ENCODE measurements at regions not wholly inside any gene's neighbourhood (a gene's known extent, or its start where the extent isn't known, plus 50 kb on each side); places are given as distances from the start of the nearest gene placed in this dataset.

- intact Hi-C loops (cut with micrococcal nuclease), result no loop called here
- dilution Hi-C loops (cut with HindIII; ENCODE audit: low sequenced_read_pairs, unreplicated experiment), result no loop called here
- no peak overlapping the region for H2BK5ac ChIP-seq (ENCODE audit: low read depth, low read length, poor library complexity, severe bottlenecking)
- H3K56ac ChIP-seq (ENCODE audit: extremely low read depth, insufficient read depth, low read length), result no peak overlapping the region
- BruUV-seq (replicated peaks), result no TSS peak
- H3K14ac ChIP-seq (replicated peaks; ENCODE audit: low read depth, low read length), result no peak overlapping the region
- H4K8ac ChIP-seq (ENCODE audit: low read depth in 2 of 2, low read length in 2 of 2), result no peak overlapping the region
- no peak overlapping the region for H2BK120ac ChIP-seq (ENCODE audit: low read depth, low read length)
- no peak for DNase-seq
- 58% methylated on average over 7 of the region's 13 CpGs; no CpG with 5 or more reads in 1 of the 2 experiments for WGBS, 2 experiments (ENCODE audit: extremely low coverage in 2 of 2, insufficient read length in 1 of 2)
- no peak overlapping the region for H3K23ac ChIP-seq (ENCODE audit: low read depth, low read length)
- H3K9me3 ChIP-seq (ENCODE audit: control insufficient read depth, insufficient read depth, low read length), result peaks cover 24% of the 10 kb centered on the region
- H4K91ac ChIP-seq (ENCODE audit: insufficient read depth, low read depth, low read length), result no peak overlapping the region
- H4K5ac ChIP-seq (ENCODE audit: low read depth, low read length), result no peak overlapping the region
- TF ChIP-seq CEBPB (IDR thresholded peaks at IDR 0.05; ENCODE audit: low read depth, low read length), result no peak
- TF ChIP-seq NFE2L2 (IDR thresholded peaks at IDR 0.05; ENCODE audit: low read depth, low read length), result no peak
- no peak for TF ChIP-seq MAFK (IDR thresholded peaks at IDR 0.05; ENCODE audit: low read depth, low read length)
- TF ChIP-seq SMC3 (IDR thresholded peaks at IDR 0.05; ENCODE audit: low read depth, low read length), result no peak
- TF ChIP-seq USF2 (IDR thresholded peaks at IDR 0.05; ENCODE audit: low read depth, low read length), result no peak
- TF ChIP-seq POLR2A (IDR thresholded peaks at IDR 0.05; ENCODE audit: low read depth, low read length), result no peak
- no peak for TF ChIP-seq RFX5 (IDR thresholded peaks at IDR 0.05; ENCODE audit: low read depth, low read length)
- TF ChIP-seq FOS (IDR thresholded peaks at IDR 0.05; ENCODE audit: low read depth, low read length), result no peak
- no peak for TF ChIP-seq RAD21 (IDR thresholded peaks at IDR 0.05; ENCODE audit: low read length)
- no peak for TF ChIP-seq BHLHE40 (IDR thresholded peaks at IDR 0.05; ENCODE audit: low read depth, low read length)
- CTCF ChIA-PET, result no interaction called here
- H3K27me3 ChIP-seq (ENCODE audit: control insufficient read depth, insufficient read depth, low read length), result no peaks in the 10 kb centered on the region
- no peak overlapping the region for H3K4me2 ChIP-seq (ENCODE audit: low read depth, low read length)
- H3K27ac ChIP-seq (ENCODE audit: insufficient read depth, low read length), result no peak overlapping the region
- no peaks in the 10 kb centered on the region for H3K36me3 ChIP-seq (ENCODE audit: control insufficient read depth, insufficient read depth, low read length)
- POLR2A ChIA-PET (ENCODE audit: unreplicated experiment), result no interaction called here
- H3K4me3 ChIP-seq (ENCODE audit: insufficient read depth, low read depth, low read length), result no peak overlapping the region
- no peaks in the 10 kb centered on the region for H4K20me1 ChIP-seq (ENCODE audit: insufficient read depth, low read length)
- ATAC-seq (ENCODE audit: low read depth), result no peak
- no peaks in the 10 kb centered on the region for H3K79me1 ChIP-seq (ENCODE audit: low read depth in 1 of 2, low read length in 2 of 2)
- no peak overlapping the region for H3K4ac ChIP-seq (ENCODE audit: low read depth, low read length)
- H2BK20ac ChIP-seq (ENCODE audit: low read depth, low read length), result no peak overlapping the region
- no peak overlapping the region for H2BK15ac ChIP-seq (ENCODE audit: low read depth, low read length)
- H3K9ac ChIP-seq (ENCODE audit: low read depth, low read length), result no peak overlapping the region
- H2AK9ac ChIP-seq (replicated peaks; ENCODE audit: low read depth, low read length, poor library complexity), result no peak overlapping the region
- no peaks in the 10 kb centered on the region for H3K4me1 ChIP-seq (ENCODE audit: control insufficient read depth, insufficient read depth, low read length)
- H3K18ac ChIP-seq (ENCODE audit: low read depth, low read length), result no peak overlapping the region
- no peaks in the 10 kb centered on the region for H3K9me1 ChIP-seq (ENCODE audit: insufficient read depth, low read length)
- H2AK5ac ChIP-seq (ENCODE audit: low read depth, low read length), result no peak overlapping the region
- in situ Hi-C loops (cut with MboI; ENCODE audit: low sequenced_read_pairs), result no loop called here
- no peak overlapping the region for H2AFZ ChIP-seq (replicated peaks; ENCODE audit: low read length, poor library complexity)
Measured at GRCh38 chr3:84755860-84756259, 202.9 kb upstream of the CADM2 start.

All from IMR-90 (cell line).